IMR-90 (cell line): ENCODE measurements at regions not wholly inside any gene's neighbourhood (a gene's known extent, or its start where the extent isn't known, plus 50 kb on each side); places are given as distances from the start of the nearest gene placed in this dataset.

ENCODE experiments used
- BHLHE40 ChIP-seq: fragments of 150-350 bp; IDR thresholded peaks from 2 replicates; pipeline ENCODE4 v1.6.1; 2016; ENCODE audit warnings: mild to moderate bottlenecking, low read depth, low read length
- CEBPB ChIP-seq: IDR thresholded peaks from 2 replicates; pipeline ENCODE4 v1.6.1; 2012; ENCODE audit warnings: low read depth, low read length, improper control_type of control experiment
- CHD1 ChIP-seq: IDR thresholded peaks from 2 replicates; pipeline ENCODE4 v1.6.1; 2012; ENCODE audit warnings: low read depth, low read length, improper control_type of control experiment
- CTCF ChIP-seq: conservative IDR thresholded peaks from 2 replicates; pipeline ENCODE4 v1.5.1; 2012; ENCODE audit warnings: mild to moderate bottlenecking, low read depth, low read length, improper control_type of control experiment
- ELK1 ChIP-seq: fragments of 150-350 bp; IDR thresholded peaks from 2 replicates; pipeline ENCODE4 v1.6.1; 2016; ENCODE audit warnings: low read depth, mild to moderate bottlenecking, low read length, moderate library complexity, borderline replicate concordance
- MAFK ChIP-seq: IDR thresholded peaks from 2 replicates; pipeline ENCODE4 v1.6.1; 2012; ENCODE audit warnings: low read depth, low read length, improper control_type of control experiment
- MAZ ChIP-seq: IDR thresholded peaks from 2 replicates; pipeline ENCODE4 v1.6.1; 2012; ENCODE audit warnings: low read depth, mild to moderate bottlenecking, low read length, improper control_type of control experiment, moderate library complexity, borderline replicate concordance
- POLR2A ChIP-seq: IDR thresholded peaks from 2 replicates; pipeline ENCODE4 v1.6.1; 2012; ENCODE audit warnings: mild to moderate bottlenecking, low read depth, low read length
- RAD21 ChIP-seq: IDR thresholded peaks from 2 replicates; pipeline ENCODE4 v1.6.1; 2012; ENCODE audit warnings: low read length, improper control_type of control experiment
- RCOR1 ChIP-seq: IDR thresholded peaks from 2 replicates; pipeline ENCODE4 v1.6.1; 2012; ENCODE audit warnings: mild to moderate bottlenecking, low read length, improper control_type of control experiment; ENCODE audit not compliant: insufficient replicate concordance
- RFX5 ChIP-seq: IDR thresholded peaks from 2 replicates; pipeline ENCODE4 v1.8.0; 2012; ENCODE audit warnings: low read depth, mild to moderate bottlenecking, low read length, moderate library complexity
- SMC3 ChIP-seq: fragments of 150-350 bp; IDR thresholded peaks from 2 replicates; pipeline ENCODE4 v1.6.1; 2016; ENCODE audit warnings: low read depth, mild to moderate bottlenecking, antibody characterized with exemption, low read length, moderate library complexity

GRCh38 chr1:5349526-5349925, 642.7 kb downstream of the NPHP4 start:
- TF ChIP-seq RFX5 (no peak), POLR2A (no peak), CTCF (no peak), MAFK (no peak), CEBPB (no peak), MAZ (no peak), ELK1 (no peak), BHLHE40 (no peak), CHD1 (no peak), SMC3 (no peak), RAD21 (no peak), RCOR1 (no peak)
